Calu3 (cell line): ENCODE measurements at regions not wholly inside any gene's neighbourhood (a gene's known extent, or its start where the extent isn't known, plus 50 kb on each side); places are given as distances from the start of the nearest gene placed in this dataset.
A peak's percentile ranks its signal among the peaks of the same experiment; 100 is the strongest.

Experiments
- BruUV-seq: library from RNA; stranded (reverse); fragments of 400-500 nt; replicated peaks from 2 replicates; lab custom pipeline; 2021; lab: Mats Ljungman, UMichigan
- CTCF ChIA-PET: fragments of 300-600 bp; sonication (Branson Sonifier 250); formaldehyde crosslinking; loops from one replicate; lab custom pipeline; 2022; ENCODE audit warnings: antibody characterized with exemption; lab: Charles Lee
- DNase-seq: peaks from one replicate; pipeline ENCODE4 v3.0.0; 2022
- H3K27ac Mint-ChIP-seq: one replicate; pipeline ENCODE4 v1.8.0; 2022; ENCODE audit warnings: mixed read lengths; ENCODE audit not compliant: unreplicated experiment
- H3K27me3 Mint-ChIP-seq: one replicate; pipeline ENCODE4 v1.8.0; 2022; ENCODE audit warnings: mixed read lengths; ENCODE audit not compliant: unreplicated experiment
- H3K36me3 Mint-ChIP-seq: one replicate; pipeline ENCODE4 v1.8.0; 2022; ENCODE audit warnings: mild to moderate bottlenecking, moderate library complexity, mixed read lengths; ENCODE audit not compliant: insufficient read depth, unreplicated experiment
- H3K4me1 Mint-ChIP-seq: one replicate; pipeline ENCODE4 v1.8.0; 2022; ENCODE audit warnings: mild to moderate bottlenecking, low read depth, mixed read lengths; ENCODE audit not compliant: unreplicated experiment
- H3K4me3 Mint-ChIP-seq: one replicate; pipeline ENCODE4 v1.8.0; 2022; ENCODE audit warnings: mild to moderate bottlenecking, low read depth, moderate library complexity, mixed read lengths; ENCODE audit not compliant: unreplicated experiment
- H3K9me3 Mint-ChIP-seq: one replicate; pipeline ENCODE4 v1.8.0; 2022; ENCODE audit warnings: low read depth, mixed read lengths; ENCODE audit not compliant: unreplicated experiment
- CTCF ChIP-seq: fragments of 200-600 bp; IDR thresholded peaks from one replicate; pipeline ENCODE4 v1.8.0; 2022; ENCODE audit warnings: antibody characterized with exemption; ENCODE audit not compliant: unreplicated experiment
- intact Hi-C: fragments of 100-400 bp; cut with micrococcal nuclease; formaldehyde crosslinking; loops from one replicate; pipeline ENCODE4 v1.10.0; 2022; ENCODE audit not compliant: unreplicated experiment

GRCh38 chr6:140176306-140176705, 801.9 kb upstream of the CITED2 start:
- CTCF ChIA-PET: no interaction called here
- Mint-ChIP-seq H3K4me3 (no peak overlapping the region), H3K9me3 (no peaks in the 10 kb centered on the region), H3K27ac (no peak overlapping the region), H3K4me1 (no peaks in the 10 kb centered on the region), H3K27me3 (no peaks in the 10 kb centered on the region), H3K36me3 (no peaks in the 10 kb centered on the region)
- no TSS peak for BruUV-seq
- DNase-seq: no peak
- TF ChIP-seq CTCF: no peak
- intact Hi-C loops: no loop called here

GRCh38 chr6:140175486-140175885, 801.0 kb upstream of the CITED2 start:
- intact Hi-C loops: no loop called here
- H3K9me3 Mint-ChIP-seq: no peaks in the 10 kb centered on the region
- CTCF ChIA-PET: interaction anchor here (0.7 kb wide), 1 partner anchor 142 kb away, joined by 6 read pairs; no protein-coding TSS in a partner anchor
- H3K4me3 Mint-ChIP-seq: no peak overlapping the region
- BruUV-seq: no TSS peak
- no peak for TF ChIP-seq CTCF
- DNase-seq: no peak
- no peak overlapping the region for H3K27ac Mint-ChIP-seq
- no peaks in the 10 kb centered on the region for H3K27me3 Mint-ChIP-seq
- H3K4me1 Mint-ChIP-seq: no peaks in the 10 kb centered on the region
- H3K36me3 Mint-ChIP-seq: no peaks in the 10 kb centered on the region

GRCh38 chr6:140174524-140174923, 800.1 kb upstream of the CITED2 start:
- Mint-ChIP-seq H3K4me3 (no peak overlapping the region), H3K27ac (no peak overlapping the region), H3K36me3 (no peaks in the 10 kb centered on the region), H3K9me3 (no peaks in the 10 kb centered on the region), H3K4me1 (no peaks in the 10 kb centered on the region), H3K27me3 (no peaks in the 10 kb centered on the region)
- intact Hi-C loops: no loop called here
- peak; percentile 4 for DNase-seq
- CTCF ChIA-PET: no interaction called here
- no TSS peak for BruUV-seq
- TF ChIP-seq CTCF: no peak

- Mint-ChIP-seq H3K27ac (no peak overlapping the region), H3K9me3 (no peaks in the 10 kb centered on the region), H3K4me3 (no peak overlapping the region), H3K4me1 (no peaks in the 10 kb centered on the region), H3K36me3 (no peaks in the 10 kb centered on the region), H3K27me3 (no peaks in the 10 kb centered on the region)
- BruUV-seq: no TSS peak
- intact Hi-C loops: no loop called here
- CTCF ChIA-PET: interaction anchor here (0.7 kb wide), 1 partner anchor 893 kb away, joined by 3 read pairs; no protein-coding TSS in a partner anchor
- DNase-seq: no peak
- no peak for TF ChIP-seq CTCF
Observed at GRCh38 chr6:140168365-140168764, 793.9 kb upstream of the CITED2 start.
